Spleen (tissue), 11 donors: ENCODE measurements at regions not wholly inside any gene's neighbourhood (a gene's known extent, or its start where the extent isn't known, plus 50 kb on each side); places are given as distances from the start of the nearest gene placed in this dataset.

Experiments
- DNase-seq: peaks from one replicate; pipeline ENCODE4 v3.0.0-alpha.2; 2020
- H3K27ac ChIP-seq, 8 donors: fragments of 200-600 bp; sonication (generic) in 7 of 8; 1 replicate in 4 of 8; 2 replicates in 4 of 8; pipeline versions ENCODE4 v1.5.0 to v1.8.0; 2016 to 2021; ENCODE audit warnings: inconsistent platforms in 4 of 8, mild to moderate bottlenecking in 4 of 8, moderate library complexity in 1 of 8
- H3K27me3 ChIP-seq, 7 donors: fragments of 200-600 bp; sonication (generic) in 6 of 7; replicated peaks in 1 of 7; 1 replicate in 4 of 7; 2 replicates in 3 of 7; pipeline versions ENCODE4 v1.5.0 to v1.8.0; 2016 to 2021; ENCODE audit warnings: inconsistent platforms in 3 of 7, mild to moderate bottlenecking in 1 of 7
- H3K36me3 ChIP-seq, 6 donors: fragments of 200-600 bp; sonication (generic) in 5 of 6; 1 replicate in 4 of 6; 2 replicates in 2 of 6; pipeline versions ENCODE4 v1.5.0 to v1.8.0; 2016 to 2021; ENCODE audit warnings: inconsistent platforms in 2 of 6
- H3K4me1 ChIP-seq, 6 donors: fragments of 200-600 bp; sonication (generic) in 5 of 6; 1 replicate in 3 of 6; 2 replicates in 3 of 6; pipeline versions ENCODE4 v1.5.0 to v1.8.0; 2016 to 2021; ENCODE audit warnings: inconsistent platforms in 3 of 6
- H3K4me3 ChIP-seq, 8 donors: fragments of 200-600 bp; sonication (generic) in 7 of 8; 1 replicate in 4 of 8; 2 replicates in 4 of 8; pipeline versions ENCODE4 v1.5.0 to v1.8.0; 2016 to 2021; ENCODE audit warnings: inconsistent platforms in 4 of 8, mild to moderate bottlenecking in 4 of 8, moderate library complexity in 2 of 8
- H3K9me3 ChIP-seq, 8 donors: fragments of 200-600 bp; sonication (generic) in 7 of 8; 1 replicate in 4 of 8; 2 replicates in 4 of 8; pipeline versions ENCODE4 v1.5.0 to v1.8.0; 2016 to 2021; ENCODE audit warnings: inconsistent platforms in 4 of 8
- POLR2A ChIP-seq, 3 donors: fragments of 450-650 bp; IDR thresholded peaks; one replicate each; pipeline ENCODE4 v1.5.1; 2017; ENCODE audit warnings: antibody characterized with exemption in 3 of 3, mild to moderate bottlenecking in 1 of 3
- POLR2AphosphoS5 ChIP-seq, 3 donors: sonication (generic); formaldehyde crosslinking; IDR thresholded peaks; one replicate each; pipeline ENCODE4 v1.5.1; 2017; ENCODE audit warnings: antibody characterized with exemption in 3 of 3
- WGBS, 5 donors: extraction: QIAGEN DNeasy Blood & Tissue Kit in 3 of 5; methylation state at CpG; one replicate each; pipeline versions ENCODE4 v1.1.5 to v1.1.7; 2013 to 2018; 5-methylcytosine and 5-hydroxymethylcytosine counted together
- intact Hi-C: fragments of 100-400 bp; cut with DNase I; formaldehyde crosslinking; loops from one replicate; pipeline ENCODE4 v1.15.0; 2023; ENCODE audit warnings: low total_unique reads
- TF ChIP-seq, protein P1 (sequence below), 11 experiments: fragments of 200-600 bp in 7 of 11; fragments of 450-650 bp in 4 of 11; sonication (generic) in 4 of 11; IDR thresholded peaks in 8 of 11; conservative IDR thresholded peaks in 3 of 11; 1 replicate in 7 of 11; 2 replicates in 4 of 11; pipeline versions ENCODE4 v1.4.0 to v1.8.0; 2016 to 2021; ENCODE audit warnings: antibody characterized with exemption in 11 of 11, inconsistent platforms in 4 of 11, mild to moderate bottlenecking in 1 of 11
- donor health status: healthy with polysubstance abuse.
- donor health status: DM: no; HTN: no; CAD: no; lungs with moderate emphysema.
- donor health status: DM: no; HTN: no; CAD: no.
- donor health status: Bipolar disorder and iron deficiency.
- donor health status: healthy.
- donor health status: DM: no; HTN: no; CAD: no.
- donor health status: DM: yes; HTN: yes; CAD: no.

GRCh38 chr5:162752612-162753011 lies 684.8 kb upstream of the CCNG1 start:
- TF ChIP-seq, protein P1, sequence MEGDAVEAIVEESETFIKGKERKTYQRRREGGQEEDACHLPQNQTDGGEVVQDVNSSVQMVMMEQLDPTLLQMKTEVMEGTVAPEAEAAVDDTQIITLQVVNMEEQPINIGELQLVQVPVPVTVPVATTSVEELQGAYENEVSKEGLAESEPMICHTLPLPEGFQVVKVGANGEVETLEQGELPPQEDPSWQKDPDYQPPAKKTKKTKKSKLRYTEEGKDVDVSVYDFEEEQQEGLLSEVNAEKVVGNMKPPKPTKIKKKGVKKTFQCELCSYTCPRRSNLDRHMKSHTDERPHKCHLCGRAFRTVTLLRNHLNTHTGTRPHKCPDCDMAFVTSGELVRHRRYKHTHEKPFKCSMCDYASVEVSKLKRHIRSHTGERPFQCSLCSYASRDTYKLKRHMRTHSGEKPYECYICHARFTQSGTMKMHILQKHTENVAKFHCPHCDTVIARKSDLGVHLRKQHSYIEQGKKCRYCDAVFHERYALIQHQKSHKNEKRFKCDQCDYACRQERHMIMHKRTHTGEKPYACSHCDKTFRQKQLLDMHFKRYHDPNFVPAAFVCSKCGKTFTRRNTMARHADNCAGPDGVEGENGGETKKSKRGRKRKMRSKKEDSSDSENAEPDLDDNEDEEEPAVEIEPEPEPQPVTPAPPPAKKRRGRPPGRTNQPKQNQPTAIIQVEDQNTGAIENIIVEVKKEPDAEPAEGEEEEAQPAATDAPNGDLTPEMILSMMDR (IDR thresholded peaks at IDR 0.05 in 8 of 11, conservative IDR thresholded peaks at IDR 0.05 in 3 of 11): no peak
- no peak for TF ChIP-seq POLR2AphosphoS5 (IDR thresholded peaks at IDR 0.05)
- TF ChIP-seq POLR2A (IDR thresholded peaks at IDR 0.05): no peak
- no peak for DNase-seq
- Histone ChIP-seq H3K9me3 (peaks cover 0 to 14% (median 0%) of the 10 kb centered on the region in 8 donors), H3K27ac (no peak overlapping the region), H3K4me1 (no peaks in the 10 kb centered on the region), H3K4me3 (no peak overlapping the region), H3K36me3 (no peaks in the 10 kb centered on the region), H3K27me3 (no peaks in the 10 kb centered on the region)
- 55 to 70% (median 65%) methylated on average over 3 of the region's 3 CpGs for WGBS, 5 donors
- intact Hi-C loops: no loop called here

GRCh38 chr5:162762119-162762518 lies 675.3 kb upstream of the CCNG1 start:
- H3K27me3 ChIP-seq: no peaks in the 10 kb centered on the region
- 61 to 92% (median 75%) methylated on average over 5 of the region's 5 CpGs for WGBS, 5 donors

DNA sequence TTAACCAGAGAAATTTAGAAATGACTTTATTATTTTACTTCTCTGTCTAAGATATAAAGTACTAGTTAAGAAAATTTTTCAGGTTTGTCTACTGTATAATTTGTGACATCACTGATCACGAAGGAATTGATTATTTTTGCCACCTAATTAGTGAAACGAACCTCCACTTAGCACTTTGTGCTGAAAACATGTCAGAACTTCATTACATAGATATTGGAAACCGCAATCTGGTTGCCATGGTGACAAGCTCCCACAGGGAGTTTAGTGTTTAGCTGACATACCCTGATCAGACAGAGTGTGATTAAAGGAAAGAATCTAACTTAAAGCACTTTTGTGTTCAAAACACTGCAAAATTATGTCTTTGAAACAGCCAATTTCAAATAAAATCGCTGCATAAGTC lies 668.4 kb upstream of the CCNG1 start:
- Histone ChIP-seq H3K4me3 (no peak overlapping the region), H3K27me3 (no peaks in the 10 kb centered on the region), H3K27ac (no peak overlapping the region), H3K36me3 (no peaks in the 10 kb centered on the region), H3K9me3 (peaks cover 0 to 14% (median 1%) of the 10 kb centered on the region in 8 donors), H3K4me1 (no peaks in the 10 kb centered on the region)
- no peak for DNase-seq
- WGBS, 5 donors: 55 to 69% (median 60%) methylated on average over 4 of the region's 4 CpGs
- TF ChIP-seq POLR2AphosphoS5 (IDR thresholded peaks at IDR 0.05): no peak
- no peak for TF ChIP-seq POLR2A (IDR thresholded peaks at IDR 0.05)
- TF ChIP-seq, protein P1 (IDR thresholded peaks at IDR 0.05 in 8 of 11, conservative IDR thresholded peaks at IDR 0.05 in 3 of 11): no peak
- intact Hi-C loops: no loop called here

More at GRCh38 chr5:162762119-162762518, 675.3 kb upstream of the CCNG1 start:
- H3K9me3 ChIP-seq: peaks cover 0 to 20% (median 0%) of the 10 kb centered on the region in 8 donors
- H3K4me1 ChIP-seq: no peaks in the 10 kb centered on the region
- H3K27ac ChIP-seq: no peak overlapping the region
- TF ChIP-seq, protein P1 (IDR thresholded peaks at IDR 0.05 in 8 of 11, conservative IDR thresholded peaks at IDR 0.05 in 3 of 11): no peak
- no peak for TF ChIP-seq POLR2AphosphoS5 (IDR thresholded peaks at IDR 0.05)
- no peak for TF ChIP-seq POLR2A (IDR thresholded peaks at IDR 0.05)
- H3K4me3 ChIP-seq: no peak overlapping the region
- intact Hi-C loops: no loop called here
- no peaks in the 10 kb centered on the region for H3K36me3 ChIP-seq
- no peak for DNase-seq

DNA sequence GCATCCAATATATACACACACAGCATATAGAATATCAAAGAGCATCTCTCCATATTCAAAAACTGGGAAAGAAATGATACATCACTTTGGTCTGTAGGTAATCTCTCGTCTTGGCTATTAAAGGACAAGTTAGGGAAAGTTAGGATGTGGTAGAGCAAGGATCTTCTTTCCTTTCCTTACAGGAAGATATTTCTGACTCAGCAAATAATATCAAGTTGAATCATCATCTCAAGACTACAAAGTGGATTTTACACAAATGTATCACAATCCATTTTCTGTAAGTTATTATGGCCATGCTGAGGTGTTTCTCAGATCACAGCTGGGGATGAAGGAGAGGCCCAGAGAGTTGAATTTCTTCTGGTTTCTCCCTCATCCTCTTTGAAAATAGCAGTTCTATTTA lies 651.7 kb upstream of the CCNG1 start:
- H3K27me3 ChIP-seq: no peaks in the 10 kb centered on the region
- 42 to 77% (median 67%) methylated on average over 1 of the region's 1 CpG for WGBS, 5 donors
- DNase-seq: no peak
- intact Hi-C loops: no loop called here
- H3K36me3 ChIP-seq: no peaks in the 10 kb centered on the region
- H3K4me1 ChIP-seq: no peaks in the 10 kb centered on the region
- H3K4me3 ChIP-seq: no peak overlapping the region
- TF ChIP-seq, protein P1 (IDR thresholded peaks at IDR 0.05 in 8 of 11, conservative IDR thresholded peaks at IDR 0.05 in 3 of 11): no peak
- TF ChIP-seq POLR2AphosphoS5 (IDR thresholded peaks at IDR 0.05) (no peak), POLR2A (IDR thresholded peaks at IDR 0.05) (no peak)
- H3K9me3 ChIP-seq: peaks cover 0 to 19% (median 9%) of the 10 kb centered on the region in 8 donors
- H3K27ac ChIP-seq: no peak overlapping the region
